DMS114 treated with DMSO at 0.1 percent for 48 hours (cell line): ENCODE measurements at regions not wholly inside any gene's neighbourhood (a gene's known extent, or its start where the extent isn't known, plus 50 kb on each side); places are given as distances from the start of the nearest gene placed in this dataset.

ENCODE experiments used
- DNase-seq: peaks from one replicate; lab custom pipeline; 2025; ENCODE audit not compliant: unreplicated experiment; lab: John Stamatoyannopoulos, UW

DNA sequence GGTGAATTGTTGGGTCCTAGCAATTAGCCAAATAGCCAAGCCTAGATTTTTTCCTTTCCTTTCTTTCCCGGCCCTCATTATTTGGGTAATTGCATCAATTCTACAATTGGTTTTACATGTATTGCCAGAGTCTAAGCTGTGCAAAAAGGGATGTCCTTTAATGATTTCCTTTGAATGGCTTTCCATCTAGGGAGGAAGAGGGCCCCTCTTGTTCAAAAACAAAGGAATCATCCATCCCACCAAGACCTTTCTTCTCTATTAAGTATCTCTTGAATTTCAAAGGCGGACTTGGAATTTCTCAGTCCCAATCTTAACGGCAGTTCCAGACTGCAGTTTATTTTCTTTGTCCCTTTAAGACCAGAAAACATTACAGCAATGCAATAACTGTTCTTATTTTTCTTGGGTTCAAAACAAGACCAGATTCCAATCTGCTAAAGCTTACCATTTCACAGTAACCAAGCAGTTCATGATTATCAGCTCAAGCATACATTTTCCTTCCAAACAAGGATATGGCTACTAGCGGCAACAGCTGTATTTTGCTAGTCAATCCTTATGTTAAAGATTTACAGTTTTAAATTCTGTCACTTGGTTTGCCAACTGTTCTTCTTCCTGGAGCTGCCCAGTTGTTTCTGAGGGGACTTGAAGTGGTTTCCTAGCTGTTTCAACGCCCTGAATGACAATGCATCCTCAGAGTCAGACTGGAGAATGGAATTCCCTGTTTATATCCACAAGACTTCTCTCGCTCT lies 91.4 kb upstream of the LRIG1 start:
- no peak for DNase-seq

- no peak for DNase-seq
Measured at GRCh38 chr3:66592927-66593625, 92.3 kb upstream of the LRIG1 start.

DNA sequence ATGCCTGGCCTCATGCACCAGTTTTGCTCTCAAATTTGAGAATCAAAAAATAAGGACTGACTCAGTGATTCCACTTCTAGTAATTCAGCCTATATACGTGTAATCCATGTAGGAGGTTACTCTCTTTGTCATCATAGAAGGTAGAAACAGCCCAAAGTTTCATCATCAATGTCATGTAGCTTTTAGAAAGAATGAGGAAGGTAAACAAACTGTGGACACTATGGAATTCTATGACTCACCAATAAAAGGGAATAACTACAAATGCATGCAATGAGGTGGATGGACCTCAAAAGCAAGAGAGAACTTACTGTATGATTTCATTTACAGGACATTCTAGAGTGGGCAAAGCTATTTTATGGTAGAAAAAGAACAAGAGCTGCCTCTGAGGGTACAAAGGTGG lies 93.2 kb upstream of the LRIG1 start:
- DNase-seq: no peak

DNA sequence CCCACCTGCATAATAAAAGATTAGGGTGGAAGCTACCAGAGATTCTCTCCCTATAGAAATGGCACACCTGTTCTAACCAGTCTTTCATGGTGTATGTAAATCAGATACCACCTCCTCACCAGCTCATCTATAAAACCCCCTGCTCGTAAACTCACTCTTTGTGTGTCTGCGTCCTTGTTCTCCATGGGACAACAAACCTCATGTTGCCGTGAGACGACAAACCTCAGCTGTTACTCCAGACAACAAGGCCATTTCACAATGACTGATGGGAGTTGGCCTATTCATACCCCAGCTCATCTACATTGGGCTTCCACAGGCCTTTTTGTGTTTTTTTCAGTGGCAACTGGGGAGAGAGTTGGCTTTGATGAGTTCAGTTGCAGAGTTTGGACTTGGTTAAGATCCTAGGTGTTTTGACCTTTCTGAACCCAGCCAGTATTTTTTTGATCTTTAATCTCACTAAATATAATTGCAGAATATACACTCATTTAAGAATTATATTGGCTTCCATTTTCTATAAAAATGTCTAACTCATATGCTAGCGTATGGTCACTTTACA lies 96.6 kb upstream of the LRIG1 start:
- DNase-seq: no peak

DNA sequence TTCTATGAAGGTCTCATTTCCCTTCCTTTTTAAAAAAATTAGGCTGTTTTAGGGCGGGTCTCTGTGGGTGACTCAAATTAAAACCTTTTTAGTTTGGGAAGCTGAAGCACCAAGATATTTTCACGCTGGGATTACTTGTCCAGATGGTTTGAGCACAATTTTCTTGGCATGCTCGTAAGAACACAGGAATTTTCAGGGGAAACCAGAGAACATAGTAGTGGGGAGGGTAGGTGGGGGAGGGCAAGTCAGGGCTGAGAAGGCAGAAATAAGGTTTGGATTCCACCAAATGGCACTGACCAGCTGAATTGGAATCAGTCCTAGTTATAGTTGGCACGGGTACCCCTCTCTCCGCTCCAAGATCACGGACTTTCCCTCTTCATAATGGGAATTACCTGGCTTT lies 97.3 kb upstream of the LRIG1 start:
- DNase-seq: no peak

DNA sequence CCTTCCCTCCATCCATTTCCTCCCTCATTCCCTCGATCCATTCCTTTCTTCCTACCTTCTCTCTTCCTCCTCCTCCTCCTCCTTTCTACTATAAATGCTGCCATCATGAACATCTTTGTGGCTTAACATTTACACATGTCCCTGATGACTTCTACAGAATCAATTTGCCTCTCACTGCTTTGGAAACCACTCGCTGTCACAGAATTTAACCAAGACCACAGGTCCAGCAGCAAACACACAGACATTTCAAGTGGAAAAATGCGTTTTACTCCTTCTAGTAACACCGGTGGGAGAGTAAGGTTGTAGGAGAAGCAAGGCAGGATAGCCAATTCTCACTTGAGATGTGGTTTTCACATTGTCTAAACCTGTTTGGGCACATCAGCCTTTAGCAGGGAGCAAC lies 101.4 kb upstream of the LRIG1 start:
- no peak for DNase-seq

- no peak for DNase-seq
Measured at GRCh38 chr3:66602691-66603090, 101.9 kb upstream of the LRIG1 start.

- DNase-seq: no peak
Measured at GRCh38 chr3:66603151-66603611, 102.4 kb upstream of the LRIG1 start.

DNA sequence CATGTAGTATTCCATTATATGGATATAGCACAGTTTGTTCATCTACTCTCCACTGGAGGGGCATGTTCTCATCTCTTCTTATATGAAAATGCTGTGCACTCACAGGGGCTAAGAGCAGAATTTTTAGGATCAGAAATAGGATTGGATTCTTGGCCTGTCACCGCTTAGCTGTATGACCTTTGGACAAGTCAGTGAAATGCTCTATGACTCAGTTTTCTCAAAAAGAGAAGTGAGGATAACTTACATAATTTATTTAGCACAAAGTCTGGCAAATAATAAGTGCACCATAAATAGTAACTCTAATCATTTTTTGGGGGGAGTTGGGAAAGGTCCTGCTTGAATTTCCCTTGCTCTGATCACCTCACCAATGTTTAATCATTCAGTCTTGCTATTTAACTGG lies 103.7 kb upstream of the LRIG1 start:
- no peak for DNase-seq

DNA sequence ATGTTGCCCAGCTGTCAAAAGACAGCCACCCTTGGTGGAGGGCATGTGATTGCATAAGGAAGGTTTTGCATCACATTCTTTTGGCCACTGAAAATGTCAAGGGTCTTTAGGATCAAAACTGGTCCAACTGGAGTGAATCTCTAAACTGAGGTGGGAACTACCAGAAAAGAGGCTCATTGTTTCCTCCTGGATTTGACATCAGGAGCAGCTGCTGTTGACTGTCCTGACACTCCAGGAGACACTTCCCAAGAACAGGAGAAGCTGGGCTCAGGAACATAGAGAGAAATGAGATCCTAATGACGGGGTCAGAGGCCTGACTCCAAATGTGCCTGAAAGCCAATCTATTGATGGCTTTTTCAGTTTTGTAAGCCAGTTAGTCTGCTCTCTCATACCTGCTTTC lies 105.3 kb upstream of the LRIG1 start:
- no peak for DNase-seq

GRCh38 chr3:66606868-66607267 lies 106.0 kb upstream of the LRIG1 start:
- DNase-seq: no peak

DNA sequence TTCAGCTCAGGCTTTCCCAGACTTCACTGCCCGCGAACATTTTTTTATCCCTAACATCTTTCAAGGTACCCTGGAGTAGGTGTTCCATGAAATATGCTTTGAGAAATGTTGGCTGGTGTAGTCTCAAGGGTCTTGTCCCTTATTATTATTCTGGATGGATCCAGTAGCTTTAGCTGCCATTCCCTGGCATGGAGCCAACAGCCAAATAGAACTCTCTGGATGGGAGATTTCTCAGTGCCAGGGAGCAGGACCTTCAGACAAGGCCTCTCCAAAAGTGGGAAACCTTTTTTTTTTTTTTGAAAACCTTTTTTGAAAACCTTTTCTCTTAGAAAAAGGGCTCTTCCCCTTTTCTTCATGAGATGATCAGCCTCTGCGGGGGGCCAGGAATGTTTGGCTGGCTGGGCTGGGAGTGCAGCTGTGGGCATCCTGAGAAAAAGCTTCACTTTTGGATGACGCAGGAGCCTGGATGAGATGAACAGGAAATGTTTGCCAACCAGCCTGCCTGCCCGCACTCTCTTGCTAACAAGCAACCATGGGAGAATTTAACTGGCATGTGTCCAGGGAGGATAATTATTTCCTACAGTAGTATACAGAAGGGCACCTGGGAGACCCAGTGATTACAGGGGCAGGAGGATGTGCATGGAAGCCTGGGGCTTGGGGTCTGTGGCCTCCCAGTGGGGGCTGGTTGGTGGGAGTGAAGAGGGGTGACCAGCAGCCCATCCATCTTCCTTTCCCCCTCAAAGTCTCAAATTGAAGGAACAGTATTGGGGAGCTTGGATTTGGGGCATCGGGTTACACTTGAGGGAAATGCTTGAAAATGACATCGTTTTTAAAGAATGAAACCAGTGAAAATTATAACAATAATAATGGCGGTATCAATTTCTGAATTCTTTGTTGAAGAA lies 109.1 kb upstream of the LRIG1 start:
- DNase-seq: no peak

- DNase-seq: no peak
Measured at GRCh38 chr3:66610562-66610909, 109.7 kb upstream of the LRIG1 start.

DNA sequence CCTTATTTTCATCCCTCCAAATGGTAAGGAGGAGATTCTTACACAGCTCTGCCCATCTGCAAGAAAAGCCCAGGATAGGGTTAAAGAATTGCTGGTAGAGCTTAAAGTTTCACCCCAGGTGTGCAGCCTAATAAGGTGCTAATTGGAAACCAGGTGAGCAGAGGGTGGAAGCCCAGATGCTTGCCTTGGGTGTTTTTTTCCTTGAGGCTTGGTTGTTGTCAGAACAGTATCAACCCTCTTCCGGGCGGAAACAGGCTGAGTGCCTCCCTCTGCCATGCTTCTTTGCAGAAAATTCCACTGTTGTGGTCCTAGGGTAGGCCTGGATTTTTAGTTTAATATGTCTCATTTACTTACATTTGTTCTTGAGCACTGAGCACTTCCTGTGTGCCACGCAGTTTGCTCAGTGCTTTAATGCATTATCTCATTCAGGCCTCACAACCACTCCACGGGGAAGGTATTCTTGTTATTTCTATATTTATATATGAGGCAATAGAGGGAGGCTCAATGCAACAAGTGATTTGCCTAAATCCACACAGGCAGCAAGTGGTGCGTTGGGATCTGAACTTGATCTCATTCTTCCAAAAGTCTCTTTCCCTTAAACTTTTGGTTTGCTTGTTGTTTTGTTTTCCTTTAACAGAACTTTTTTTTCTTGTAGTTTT lies 115.0 kb upstream of the LRIG1 start:
- no peak for DNase-seq

GRCh38 chr3:66617351-66617750 lies 116.5 kb upstream of the LRIG1 start:
- no peak for DNase-seq

GRCh38 chr3:66618066-66618465 lies 117.2 kb upstream of the LRIG1 start:
- no peak for DNase-seq

DNA sequence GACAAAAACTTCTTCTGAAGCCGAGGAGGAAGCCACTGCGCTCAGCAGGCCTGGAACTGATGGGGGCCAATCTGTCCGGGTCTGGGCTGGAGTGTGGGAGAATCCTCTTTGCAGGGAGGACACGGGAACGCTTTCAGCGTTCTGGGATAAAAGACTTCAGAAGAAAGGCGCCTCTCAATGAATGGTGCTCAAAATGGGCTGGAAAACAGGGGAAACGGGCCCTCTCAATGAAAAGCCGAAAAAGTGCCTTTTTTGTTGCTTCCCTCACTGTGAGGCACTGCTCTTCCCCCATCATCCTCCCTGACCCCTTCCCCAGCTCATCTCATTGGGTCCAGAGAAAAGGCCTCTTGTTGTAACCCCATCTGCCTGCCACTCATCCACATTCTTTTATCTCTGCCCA lies 119.5 kb upstream of the LRIG1 start:
- no peak for DNase-seq

DNA sequence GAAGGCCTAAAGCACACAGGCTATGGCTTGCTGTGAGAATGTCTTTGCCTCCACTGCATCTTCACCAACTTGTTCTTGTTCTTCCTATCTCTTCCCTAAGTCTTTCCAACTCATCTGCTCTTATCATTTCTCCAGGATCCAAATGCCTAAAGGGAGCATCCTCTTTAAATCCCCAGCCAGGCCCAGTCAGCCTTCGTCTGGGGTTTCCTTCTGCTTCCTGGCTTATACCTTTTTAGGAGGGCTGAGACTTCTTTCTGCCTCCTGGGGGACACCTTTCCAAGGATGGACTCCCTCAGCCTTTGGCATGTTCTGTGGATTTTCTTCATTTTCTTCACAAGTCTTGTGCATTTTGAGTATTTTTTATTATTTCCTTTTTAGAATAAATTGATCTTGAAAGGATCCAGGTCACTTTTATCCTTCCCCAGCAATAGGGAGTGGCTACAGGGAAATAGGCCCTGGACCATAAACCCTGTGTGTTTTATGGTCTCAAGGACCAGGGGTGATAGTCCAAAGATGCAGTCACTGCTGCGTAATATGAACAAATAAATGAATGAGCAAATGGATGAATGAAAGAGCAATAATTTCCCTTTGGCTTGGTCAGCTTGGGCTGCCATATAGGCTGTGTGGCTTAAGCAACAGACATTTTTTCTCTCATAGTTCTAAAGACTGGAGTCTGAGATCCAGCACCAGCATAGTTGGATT lies 122.1 kb upstream of the LRIG1 start:
- DNase-seq: no peak

GRCh38 chr3:66625505-66626216 lies 124.8 kb upstream of the LRIG1 start:
- no peak for DNase-seq
